Spinal cord (tissue), 9 donors: ENCODE measurements at regions not wholly inside any gene's neighbourhood (a gene's known extent, or its start where the extent isn't known, plus 50 kb on each side); places are given as distances from the start of the nearest gene placed in this dataset.
A peak's percentile ranks its signal among the peaks of the same experiment; 100 is the strongest.
"Not testable (repeated sequence)": the region's sequence is repeated elsewhere in the genome, so short reads cannot be mapped to it uniquely, and the experiment has no call there.

Experiments used
- DNase-seq, 6 donors: peaks; one replicate each; pipeline versions ENCODE4 v3.0.0 to v3.0.0-alpha.2; 2013 to 2015; ENCODE audit warnings: low spot score in 6 of 6, low read depth in 4 of 6
- H3K27ac ChIP-seq: one replicate; pipeline ENCODE4 v1.5.1; 2013; ENCODE audit warnings: low read depth, low read length, control low read depth
- H3K27me3 ChIP-seq: one replicate; pipeline ENCODE4 v1.6.1; 2013; ENCODE audit warnings: low read length; ENCODE audit not compliant: control insufficient read depth, insufficient read depth
- H3K36me3 ChIP-seq: one replicate; pipeline ENCODE4 v1.6.1; 2013; ENCODE audit warnings: low read length; ENCODE audit not compliant: control insufficient read depth, insufficient read depth
- H3K4me1 ChIP-seq: one replicate; pipeline ENCODE4 v1.6.1; 2013; ENCODE audit warnings: low read length; ENCODE audit not compliant: control insufficient read depth, insufficient read depth
- H3K4me3 ChIP-seq: one replicate; pipeline ENCODE4 v1.5.1; 2013; ENCODE audit warnings: low read depth, low read length, control low read depth
- H3K9me3 ChIP-seq: one replicate; pipeline ENCODE4 v1.6.1; 2013; ENCODE audit warnings: low read length; ENCODE audit not compliant: control insufficient read depth, insufficient read depth
- WGBS: methylation state at CpG from one replicate; pipeline ENCODE4 v1.1.5; 2013; ENCODE audit warnings: missing lambda C conversion rate; ENCODE audit not compliant: insufficient coverage; 5-methylcytosine and 5-hydroxymethylcytosine counted together
- donor health status: healthy.

- H3K9me3 ChIP-seq, result no peaks in the 10 kb centered on the region
- H3K36me3 ChIP-seq, result no peaks in the 10 kb centered on the region
- no peaks in the 10 kb centered on the region for H3K27me3 ChIP-seq
- no peak for DNase-seq
- H3K27ac ChIP-seq, result no peak overlapping the region
- WGBS, result no CpG with 5 or more reads among the region's 3 CpGs
- no peaks in the 10 kb centered on the region for H3K4me1 ChIP-seq
- H3K4me3 ChIP-seq, result no peak overlapping the region
Observed at GRCh38 chr3:87558492-87558891, 282.1 kb upstream of the POU1F1 start.

GRCh38 chr3:87555290-87555689 is 278.9 kb upstream of the POU1F1 start:
- no peaks in the 10 kb centered on the region for H3K4me1 ChIP-seq
- no peak for DNase-seq
- no peak overlapping the region for H3K4me3 ChIP-seq
- H3K27ac ChIP-seq, result no peak overlapping the region
- H3K27me3 ChIP-seq, result no peaks in the 10 kb centered on the region
- no peaks in the 10 kb centered on the region for H3K36me3 ChIP-seq
- no CpG with 5 or more reads among the region's 1 CpG for WGBS
- H3K9me3 ChIP-seq, result no peaks in the 10 kb centered on the region

- Histone ChIP-seq H3K4me1 (no peaks in the 10 kb centered on the region), H3K27me3 (no peaks in the 10 kb centered on the region), H3K9me3 (no peaks in the 10 kb centered on the region), H3K27ac (no peak overlapping the region), H3K4me3 (no peak overlapping the region), H3K36me3 (no peaks in the 10 kb centered on the region)
- no peak for DNase-seq
- WGBS, result no CpG with 5 or more reads among the region's 3 CpGs
Observed at GRCh38 chr3:87553058-87553457, 276.7 kb upstream of the POU1F1 start.

GRCh38 chr3:87550892-87551291 is 274.5 kb upstream of the POU1F1 start:
- no peak overlapping the region for H3K27ac ChIP-seq
- no peak overlapping the region for H3K4me3 ChIP-seq
- H3K4me1 ChIP-seq, result no peaks in the 10 kb centered on the region
- no peaks in the 10 kb centered on the region for H3K27me3 ChIP-seq
- DNase-seq, result no peak
- WGBS, result 100% methylated on average over 1 of the region's 3 CpGs
- H3K9me3 ChIP-seq, result no peaks in the 10 kb centered on the region
- H3K36me3 ChIP-seq, result no peaks in the 10 kb centered on the region

- H3K27me3 ChIP-seq, result no peaks in the 10 kb centered on the region
- H3K4me3 ChIP-seq, result no peak overlapping the region
- no peaks in the 10 kb centered on the region for H3K9me3 ChIP-seq
- no peaks in the 10 kb centered on the region for H3K36me3 ChIP-seq
- peak in 1 of 6 donors; percentile 10 for DNase-seq
- no peak overlapping the region for H3K27ac ChIP-seq
- H3K4me1 ChIP-seq, result no peaks in the 10 kb centered on the region
- WGBS, result no CpG with 5 or more reads among the region's 2 CpGs
Observed at GRCh38 chr3:87549208-87549607, 272.8 kb upstream of the POU1F1 start.

- Histone ChIP-seq H3K27me3 (no peaks in the 10 kb centered on the region), H3K27ac (no peak overlapping the region), H3K4me1 (no peaks in the 10 kb centered on the region), H3K4me3 (no peak overlapping the region), H3K36me3 (no peaks in the 10 kb centered on the region), H3K9me3 (no peaks in the 10 kb centered on the region)
- no peak for DNase-seq
- WGBS, result 90% methylated on average over 3 of the region's 4 CpGs
Observed at GRCh38 chr3:87548271-87548670, 271.9 kb upstream of the POU1F1 start.

- no peaks in the 10 kb centered on the region for H3K4me1 ChIP-seq
- WGBS, result no CpG with 5 or more reads among the region's 5 CpGs
- H3K27me3 ChIP-seq, result no peaks in the 10 kb centered on the region
- H3K36me3 ChIP-seq, result no peaks in the 10 kb centered on the region
- no peak overlapping the region for H3K27ac ChIP-seq
- H3K4me3 ChIP-seq, result no peak overlapping the region
- no peaks in the 10 kb centered on the region for H3K9me3 ChIP-seq
- DNase-seq, result no peak
Observed at GRCh38 chr3:87546216-87546615, 269.8 kb upstream of the POU1F1 start.

GRCh38 chr3:87543408-87543807 is 267.0 kb upstream of the POU1F1 start:
- WGBS, result 100% methylated on average over 1 of the region's 2 CpGs
- H3K36me3 ChIP-seq, H3K4me3 ChIP-seq, H3K4me1 ChIP-seq, DNase-seq, H3K9me3 ChIP-seq, H3K27me3 ChIP-seq, H3K27ac ChIP-seq: not testable (repeated sequence)

GRCh38 chr3:87541723-87542122 is 265.3 kb upstream of the POU1F1 start:
- Histone ChIP-seq H3K4me3 (no peak overlapping the region), H3K36me3 (no peaks in the 10 kb centered on the region), H3K9me3 (no peaks in the 10 kb centered on the region), H3K4me1 (no peaks in the 10 kb centered on the region), H3K27me3 (no peaks in the 10 kb centered on the region), H3K27ac (no peak overlapping the region)
- 100% methylated on average over 1 of the region's 3 CpGs for WGBS
- no peak for DNase-seq

- not testable (repeated sequence) for H3K4me3 ChIP-seq, H3K36me3 ChIP-seq, H3K27ac ChIP-seq, H3K9me3 ChIP-seq, H3K27me3 ChIP-seq, DNase-seq, H3K4me1 ChIP-seq
- 94% methylated on average over 2 of the region's 5 CpGs for WGBS
Observed at GRCh38 chr3:87538722-87539121, 262.3 kb upstream of the POU1F1 start.
